ENCODE measurements at regions not wholly inside any gene's neighbourhood (a gene's known extent, or its start where the extent isn't known, plus 50 kb on each side); places are given as distances from the start of the nearest gene placed in this dataset.
"Not testable (repeated sequence)": the region's sequence is repeated elsewhere in the genome, so short reads cannot be mapped to it uniquely, and the experiment has no call there.

- no peak for DNase-seq
Measured at GRCh38 chr10:114708084-114708483, 50.0 kb upstream of the ABLIM1 start.

DNA sequence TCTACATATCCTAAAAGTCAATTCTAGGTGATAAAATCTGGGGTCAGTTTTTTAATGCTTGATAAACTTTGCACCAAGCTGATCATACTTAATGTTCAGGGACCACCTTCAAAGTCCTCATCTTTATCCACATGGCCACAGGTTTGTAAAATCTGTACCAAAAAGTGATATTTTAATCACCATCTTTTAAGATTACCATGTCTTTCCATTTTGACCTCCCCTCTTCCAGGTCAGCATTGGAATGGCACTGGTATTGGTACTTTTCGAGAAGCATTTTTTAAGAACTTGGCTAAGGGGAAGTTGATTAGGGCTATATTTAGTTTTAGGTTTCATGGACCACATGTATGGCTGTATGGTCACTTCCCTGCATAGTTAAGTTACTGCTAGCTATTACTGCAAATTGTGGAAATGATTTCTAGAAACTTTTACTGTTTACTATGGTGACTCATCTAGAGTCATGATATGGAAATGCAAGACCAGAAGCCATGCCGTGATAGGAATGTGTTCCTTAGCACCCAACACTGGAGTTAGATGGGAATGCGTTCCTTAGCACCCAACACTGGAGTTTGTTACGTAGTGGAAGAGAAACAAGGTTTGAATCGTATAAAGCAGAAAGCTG is 50.8 kb upstream of the ABLIM1 start:
- no peak for DNase-seq

DNA sequence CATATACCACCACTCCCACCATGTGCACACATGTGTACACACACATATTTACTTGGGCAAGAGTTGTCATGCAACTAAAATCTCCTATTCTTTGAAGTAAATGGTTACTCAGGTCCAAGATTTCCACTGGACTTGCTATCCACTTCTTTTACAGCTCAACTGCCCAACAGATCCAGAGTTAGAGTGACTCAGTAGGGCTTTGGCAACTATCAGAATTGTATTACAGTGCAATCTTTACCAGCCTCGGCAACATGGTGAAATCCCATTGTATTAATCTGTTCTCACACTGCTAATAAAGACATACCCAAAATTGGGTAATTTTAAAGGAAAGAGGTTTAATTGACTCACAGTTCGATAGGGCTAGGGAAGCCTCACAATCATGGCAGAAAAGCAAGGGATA is 51.9 kb upstream of the ABLIM1 start:
- DNase-seq = no peak

- no peak for DNase-seq
Measured at GRCh38 chr10:114711176-114711868, 53.2 kb upstream of the ABLIM1 start.

- no peak for DNase-seq
Measured at GRCh38 chr10:114711869-114712250, 53.8 kb upstream of the ABLIM1 start.

DNA sequence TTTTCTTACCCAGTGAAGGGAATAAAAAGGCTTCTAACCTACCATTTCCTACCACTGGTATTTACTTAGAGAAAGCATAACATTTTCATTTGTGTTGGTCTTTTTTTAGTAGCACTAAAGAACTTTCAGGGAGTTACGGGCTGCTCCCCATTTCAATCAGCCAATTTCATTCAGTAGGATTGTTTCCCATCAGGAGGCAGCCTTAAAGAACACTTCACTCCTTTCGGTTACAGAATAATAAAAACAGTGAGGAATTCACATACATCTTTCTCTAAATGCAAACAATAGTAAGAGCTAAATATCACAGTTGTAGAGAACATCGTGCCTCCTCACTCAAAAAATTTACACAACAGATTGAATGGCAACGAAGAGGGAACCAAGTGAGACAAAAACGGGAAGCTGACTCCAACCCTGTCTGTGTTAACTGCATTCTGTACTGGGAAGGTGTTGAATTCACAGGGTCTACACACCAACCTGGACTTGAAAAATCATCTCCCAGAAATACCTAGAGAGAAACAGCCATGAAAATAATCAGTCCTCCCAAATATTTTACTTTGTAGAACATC is 55.5 kb upstream of the ABLIM1 start:
- no peak for DNase-seq

DNA sequence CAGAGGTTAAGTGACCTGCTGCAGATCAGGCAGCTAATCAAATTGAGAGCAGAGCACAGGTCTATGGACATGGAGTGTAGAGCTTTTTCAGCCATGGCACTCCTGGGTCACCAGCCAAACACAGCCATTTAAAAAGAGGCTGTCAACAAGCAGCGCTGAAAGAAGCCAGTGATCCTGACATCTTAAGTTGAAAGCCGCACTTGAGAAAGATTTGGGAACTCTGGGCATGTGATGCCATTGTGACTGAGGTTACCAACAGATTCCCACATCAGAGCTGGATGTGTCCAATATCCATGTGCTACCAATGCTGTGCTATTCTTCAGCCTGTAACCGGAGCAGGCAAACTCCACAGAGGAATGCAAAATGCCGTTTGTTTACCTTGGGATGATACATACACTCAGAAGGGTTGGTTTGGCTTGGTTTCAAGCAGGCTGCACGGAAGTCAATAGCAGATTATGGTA is 56.2 kb upstream of the ABLIM1 start:
- no peak for DNase-seq

DNA sequence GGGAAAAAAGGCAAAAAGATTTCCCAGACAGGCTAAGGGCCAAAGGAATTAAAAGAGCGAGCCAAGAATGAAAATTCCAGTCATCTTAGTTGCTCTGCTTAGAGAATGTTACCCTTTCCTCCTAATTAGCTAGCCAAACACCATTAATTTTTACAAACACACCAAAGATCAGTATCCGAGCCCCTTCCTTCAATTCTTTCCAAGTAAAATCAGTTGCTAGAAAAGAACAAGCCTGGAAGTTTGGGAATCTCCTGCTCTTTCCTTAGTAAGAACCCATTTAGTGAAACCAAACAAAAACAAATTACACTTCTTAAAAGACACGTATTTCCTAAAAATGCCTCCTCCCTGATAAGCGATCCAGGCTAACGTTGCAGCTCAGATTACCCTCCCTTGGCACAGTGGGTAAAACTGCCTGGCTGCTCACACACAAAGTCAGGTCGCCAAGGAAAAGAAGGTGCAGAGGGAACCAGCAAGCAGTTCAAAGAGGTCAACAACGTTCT is 57.1 kb upstream of the ABLIM1 start:
- no peak for DNase-seq

- DNase-seq = no peak
Measured at GRCh38 chr10:114716811-114717404, 58.8 kb upstream of the ABLIM1 start.

DNA sequence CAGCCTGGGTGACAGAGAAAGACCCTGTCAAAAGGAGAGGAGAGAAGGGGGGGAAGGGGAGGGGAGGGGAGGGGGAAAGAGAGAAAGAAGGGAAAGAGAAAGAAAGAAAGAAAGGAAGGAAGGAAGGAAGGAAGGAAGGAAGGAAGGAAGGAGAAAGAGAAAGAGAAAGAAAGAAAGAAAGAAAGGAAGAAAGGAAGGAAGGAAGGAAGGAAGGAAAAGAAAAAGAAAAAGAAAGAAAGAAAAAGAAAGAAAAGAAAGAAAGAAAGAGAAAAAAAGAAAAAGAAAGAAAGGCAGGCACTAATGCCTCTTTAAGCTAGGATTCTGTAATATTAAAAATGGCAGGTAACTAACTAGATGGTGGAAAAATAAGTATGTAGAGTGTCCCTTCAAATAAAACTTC is 59.8 kb upstream of the ABLIM1 start:
- DNase-seq = not testable (repeated sequence)

DNA sequence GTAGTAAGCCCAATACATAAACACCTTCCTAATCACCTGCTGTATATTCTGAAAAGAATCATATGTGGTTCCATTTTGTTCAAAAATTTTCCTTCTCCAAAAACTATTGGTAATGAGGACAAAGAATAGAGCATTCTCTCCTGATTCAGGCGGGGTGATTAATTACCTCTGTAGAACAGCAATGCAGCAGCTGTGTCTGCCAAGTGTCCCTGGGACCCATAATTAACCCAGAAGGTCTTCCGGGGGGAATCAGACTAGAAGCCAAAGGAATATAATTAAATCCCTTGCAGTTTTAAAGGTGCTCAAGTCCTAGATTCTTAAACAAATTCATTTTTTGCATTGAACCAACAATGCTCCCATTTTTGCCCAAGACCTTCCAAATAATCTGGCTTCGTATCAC is 60.3 kb upstream of the ABLIM1 start:
- DNase-seq = no peak

DNA sequence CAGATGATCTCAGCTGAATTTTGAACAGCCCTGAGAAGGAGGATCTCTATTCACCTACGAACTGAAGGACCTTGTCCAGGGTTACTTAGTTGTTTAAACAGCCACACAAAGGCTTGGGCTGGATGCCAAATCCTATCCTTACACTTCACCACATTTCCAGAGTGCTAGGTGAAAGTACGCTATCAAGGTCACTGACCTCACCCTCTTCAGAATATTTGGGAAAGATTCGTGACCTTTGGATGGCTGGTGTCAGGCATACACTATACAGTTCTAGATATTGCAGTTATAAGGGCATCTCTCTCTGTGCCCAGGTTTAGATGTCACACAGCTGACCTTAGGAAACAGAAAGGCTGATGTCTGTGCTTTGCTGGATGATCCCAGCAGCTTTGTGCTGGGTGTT is 61.2 kb upstream of the ABLIM1 start:
- no peak for DNase-seq

- DNase-seq = not testable (repeated sequence)
Measured at GRCh38 chr10:114720023-114720422, 61.9 kb upstream of the ABLIM1 start.

DNA sequence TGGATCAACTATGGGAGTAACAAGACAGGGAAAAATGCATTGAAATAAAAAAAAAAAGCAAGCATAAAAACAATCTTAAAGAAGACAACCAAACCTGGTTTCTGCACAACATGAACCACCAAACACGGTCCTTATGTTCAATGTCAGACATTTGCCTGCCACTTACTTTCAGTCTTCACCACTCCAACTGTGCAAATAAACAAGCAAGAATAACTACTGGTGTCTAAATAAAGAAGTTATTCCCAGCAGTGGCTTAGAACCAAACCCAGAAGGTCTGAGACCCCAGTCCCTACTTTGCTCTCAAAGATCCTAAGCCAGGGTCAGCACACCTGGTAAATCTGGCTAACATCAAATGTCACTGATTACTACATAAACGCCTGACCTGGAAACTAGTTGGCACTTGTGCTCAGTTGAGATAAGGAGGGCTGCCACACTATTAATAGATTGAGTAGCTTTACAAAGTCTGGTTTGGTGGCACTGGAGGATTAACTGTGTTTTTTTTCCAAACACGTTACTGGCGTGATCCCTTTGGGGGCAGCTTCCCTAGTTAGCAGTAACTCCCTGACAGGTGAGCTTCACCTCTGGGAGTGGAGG is 62.7 kb upstream of the ABLIM1 start:
- no peak for DNase-seq

DNA sequence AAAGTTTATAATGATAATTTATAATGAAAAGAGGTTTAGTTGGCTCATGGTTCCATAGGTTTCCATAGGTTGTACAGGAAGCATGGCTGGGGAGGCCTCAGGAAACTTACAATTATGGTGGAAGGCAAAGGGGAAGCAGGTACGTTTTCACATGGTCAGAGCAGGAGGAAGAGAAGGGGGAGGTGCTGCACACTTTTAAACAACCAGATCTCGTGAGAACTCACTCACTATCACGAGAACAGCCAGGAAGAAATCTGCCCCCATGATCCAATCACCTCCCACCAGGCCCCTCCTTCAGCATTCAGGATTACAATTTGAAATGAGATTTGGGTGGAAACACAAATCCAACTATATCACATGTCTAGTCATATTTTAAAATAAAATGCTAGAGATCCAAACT is 64.1 kb upstream of the ABLIM1 start:
- DNase-seq = not testable (repeated sequence)

DNA sequence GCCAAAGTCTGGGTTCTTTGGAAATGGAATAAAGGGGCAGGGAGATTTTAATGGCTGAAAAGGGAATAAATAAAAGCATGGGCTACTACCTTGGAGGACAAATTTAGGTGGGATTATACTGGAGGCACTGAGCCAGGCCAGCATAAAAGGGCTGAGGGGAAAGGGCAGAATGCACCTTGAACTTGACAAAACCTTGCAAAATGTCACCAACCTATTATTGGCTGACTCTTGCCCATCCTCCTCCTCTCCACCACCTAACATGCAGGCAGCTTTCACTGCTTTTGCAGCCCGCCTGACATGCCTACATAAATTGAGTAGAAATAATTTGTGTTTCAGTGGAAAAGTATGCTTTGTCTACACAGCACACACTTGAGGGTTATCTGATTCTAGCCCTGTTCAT is 65.3 kb upstream of the ABLIM1 start:
- DNase-seq = no peak

- no peak for DNase-seq
Measured at GRCh38 chr10:114723991-114724715, 66.1 kb upstream of the ABLIM1 start.

GRCh38 chr10:114724716-114725106 is 66.6 kb upstream of the ABLIM1 start:
- no peak for DNase-seq

GRCh38 chr10:114726820-114727271 is 68.8 kb upstream of the ABLIM1 start:
- no peak for DNase-seq

DNA sequence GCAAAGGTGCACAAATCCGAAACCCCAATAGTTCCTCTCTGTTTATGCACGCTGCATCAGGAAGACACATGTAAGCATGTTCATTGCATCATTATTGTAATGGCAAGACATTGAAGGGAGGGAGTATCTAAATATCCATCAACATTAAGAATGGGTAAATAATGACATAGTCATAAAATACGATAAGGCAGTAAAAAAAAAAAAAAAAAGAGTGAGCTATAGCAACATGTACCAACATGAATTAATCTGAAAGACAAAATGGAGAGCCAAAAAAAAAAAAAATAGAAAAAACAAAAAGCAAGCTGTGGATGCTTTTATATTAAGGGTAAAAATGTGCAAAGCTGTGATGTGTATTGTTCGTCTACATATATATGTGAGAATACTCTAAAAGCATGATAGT is 70.2 kb upstream of the ABLIM1 start:
- no peak for DNase-seq

- DNase-seq = no peak
Measured at GRCh38 chr10:114729103-114729659, 71.1 kb upstream of the ABLIM1 start.

DNA sequence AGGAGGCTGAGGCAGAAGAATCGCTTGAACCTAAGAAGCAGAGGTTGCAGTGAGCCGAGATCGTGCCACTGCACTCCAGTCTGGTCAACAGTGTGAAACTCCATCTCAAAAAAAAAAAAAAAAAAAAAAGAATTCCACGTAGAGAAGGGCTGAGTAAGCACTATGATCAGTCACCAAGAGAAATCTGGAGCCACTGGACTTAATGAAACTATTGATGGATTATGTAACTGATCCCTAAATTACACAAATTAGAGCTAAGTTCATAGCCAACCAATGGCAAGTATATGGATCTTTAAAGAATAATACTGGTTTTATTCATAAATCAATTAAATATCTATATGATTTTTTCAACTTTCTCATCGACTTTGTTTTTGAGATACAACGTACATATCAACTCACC is 72.2 kb upstream of the ABLIM1 start:
- DNase-seq = no peak

Data from stimulated activated CD4-positive, alpha-beta T cell treated with anti-CD3 and anti-CD28 coated beads, Interleukin-12 subunit alpha, Interleukin-12 subunit beta, amount 100 ng/mL, for 4 hours (primary cell).